Uterus (tissue), 3 donors: ENCODE measurements at regions not wholly inside any gene's neighbourhood (a gene's known extent, or its start where the extent isn't known, plus 50 kb on each side); places are given as distances from the start of the nearest gene placed in this dataset.

Experiments
- DNase-seq, 2 donors: peaks; one replicate each; pipeline ENCODE4 v3.0.0-alpha.2; 2019 to 2020
- H3K27ac ChIP-seq, 2 donors: fragments of 200-600 bp; sonication (generic); 1 replicate in 1 of 2; 2 replicates in 1 of 2; pipeline ENCODE4 v1.5.1; 2016 to 2018
- H3K27me3 ChIP-seq, 2 donors: fragments of 200-600 bp; sonication (generic); one replicate each; pipeline ENCODE4 v1.5.1; 2018 to 2019; ENCODE audit warnings: control low read depth in 1 of 2
- H3K36me3 ChIP-seq, 2 donors: fragments of 200-600 bp; sonication (generic); one replicate each; pipeline ENCODE4 v1.5.1; 2019; ENCODE audit warnings: control low read depth in 1 of 2
- H3K4me1 ChIP-seq, 2 donors: fragments of 200-600 bp; sonication (generic); one replicate each; pipeline ENCODE4 v1.5.1; 2018 to 2019; ENCODE audit warnings: control low read depth in 1 of 2
- H3K4me3 ChIP-seq, 2 donors: fragments of 200-600 bp; sonication (generic); 1 replicate in 1 of 2; 2 replicates in 1 of 2; pipeline ENCODE4 v1.5.1; 2018 to 2019; ENCODE audit warnings: mild to moderate bottlenecking in 1 of 2
- H3K9me3 ChIP-seq, 2 donors: fragments of 200-600 bp; sonication (generic); one replicate each; pipeline ENCODE4 v1.5.1; 2019; ENCODE audit warnings: control low read depth in 1 of 2
- POLR2A ChIP-seq, 2 donors: fragments of 450-650 bp; IDR thresholded peaks; one replicate each; pipeline ENCODE4 v1.6.1; 2016; ENCODE audit warnings: antibody characterized with exemption in 2 of 2, mild to moderate bottlenecking in 1 of 2, moderate library complexity in 1 of 2
- intact Hi-C: fragments of 100-400 bp; cut with DNase I; formaldehyde crosslinking; loops from one replicate; pipeline ENCODE4 v1.15.1; 2023; ENCODE audit warnings: low total_unique reads
- TF ChIP-seq, protein P1 (sequence below), 4 experiments: fragments of 200-600 bp in 2 of 4; fragments of 450-650 bp in 2 of 4; sonication (generic) in 2 of 4; IDR thresholded peaks; one replicate each; pipeline ENCODE4 v1.5.1; 2016 to 2019; ENCODE audit warnings: antibody characterized with exemption in 4 of 4, mild to moderate bottlenecking in 2 of 4, moderate library complexity in 1 of 4
- donor health status: DM: yes; HTN: yes; CAD: no.

GRCh38 chr5:10828241-10828640 is 67.2 kb upstream of the DAP start:
- H3K36me3 ChIP-seq: no peaks in the 10 kb centered on the region
- TF ChIP-seq POLR2A (IDR thresholded peaks at IDR 0.05): no peak
- TF ChIP-seq, protein P1, sequence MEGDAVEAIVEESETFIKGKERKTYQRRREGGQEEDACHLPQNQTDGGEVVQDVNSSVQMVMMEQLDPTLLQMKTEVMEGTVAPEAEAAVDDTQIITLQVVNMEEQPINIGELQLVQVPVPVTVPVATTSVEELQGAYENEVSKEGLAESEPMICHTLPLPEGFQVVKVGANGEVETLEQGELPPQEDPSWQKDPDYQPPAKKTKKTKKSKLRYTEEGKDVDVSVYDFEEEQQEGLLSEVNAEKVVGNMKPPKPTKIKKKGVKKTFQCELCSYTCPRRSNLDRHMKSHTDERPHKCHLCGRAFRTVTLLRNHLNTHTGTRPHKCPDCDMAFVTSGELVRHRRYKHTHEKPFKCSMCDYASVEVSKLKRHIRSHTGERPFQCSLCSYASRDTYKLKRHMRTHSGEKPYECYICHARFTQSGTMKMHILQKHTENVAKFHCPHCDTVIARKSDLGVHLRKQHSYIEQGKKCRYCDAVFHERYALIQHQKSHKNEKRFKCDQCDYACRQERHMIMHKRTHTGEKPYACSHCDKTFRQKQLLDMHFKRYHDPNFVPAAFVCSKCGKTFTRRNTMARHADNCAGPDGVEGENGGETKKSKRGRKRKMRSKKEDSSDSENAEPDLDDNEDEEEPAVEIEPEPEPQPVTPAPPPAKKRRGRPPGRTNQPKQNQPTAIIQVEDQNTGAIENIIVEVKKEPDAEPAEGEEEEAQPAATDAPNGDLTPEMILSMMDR (IDR thresholded peaks at IDR 0.05): no peak
- intact Hi-C loops: no loop called here
- no peaks in the 10 kb centered on the region for H3K27me3 ChIP-seq
- peak overlapping the region in 1 of 2 donors; percentile 42 for H3K27ac ChIP-seq
- H3K9me3 ChIP-seq: no peaks in the 10 kb centered on the region
- peaks cover 0 to 11% of the 10 kb centered on the region in 2 donors for H3K4me1 ChIP-seq
- DNase-seq: no peak
- H3K4me3 ChIP-seq: no peak overlapping the region

DNA sequence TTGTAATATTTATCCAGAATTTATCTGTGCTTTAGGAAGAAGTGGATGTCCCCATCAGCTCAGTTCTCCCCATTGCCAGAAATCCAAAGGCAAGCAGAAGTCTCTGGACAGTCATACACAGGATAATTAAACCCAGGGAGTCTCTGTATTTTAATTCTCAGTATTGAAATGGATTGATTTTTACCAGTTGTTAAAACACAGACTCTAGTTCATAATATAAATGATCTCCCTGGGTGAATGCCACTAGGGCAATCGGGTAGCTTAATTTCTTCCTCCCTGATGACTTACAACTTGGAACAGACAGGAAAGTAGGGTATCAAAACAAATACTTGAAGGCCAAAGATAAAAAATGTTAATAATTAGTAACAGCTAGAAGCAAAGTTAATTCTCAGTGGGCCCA is 66.5 kb upstream of the DAP start:
- H3K4me1 ChIP-seq: peaks cover 0 to 11% of the 10 kb centered on the region in 2 donors
- peak overlapping the region; percentile 17 to 42 for H3K27ac ChIP-seq
- no peak for DNase-seq
- H3K4me3 ChIP-seq: no peak overlapping the region
- no peaks in the 10 kb centered on the region for H3K9me3 ChIP-seq
- intact Hi-C loops: no loop called here
- H3K27me3 ChIP-seq: no peaks in the 10 kb centered on the region
- H3K36me3 ChIP-seq: no peaks in the 10 kb centered on the region
- no peak for TF ChIP-seq POLR2A (IDR thresholded peaks at IDR 0.05)
- TF ChIP-seq, protein P1 (IDR thresholded peaks at IDR 0.05): no peak

DNA sequence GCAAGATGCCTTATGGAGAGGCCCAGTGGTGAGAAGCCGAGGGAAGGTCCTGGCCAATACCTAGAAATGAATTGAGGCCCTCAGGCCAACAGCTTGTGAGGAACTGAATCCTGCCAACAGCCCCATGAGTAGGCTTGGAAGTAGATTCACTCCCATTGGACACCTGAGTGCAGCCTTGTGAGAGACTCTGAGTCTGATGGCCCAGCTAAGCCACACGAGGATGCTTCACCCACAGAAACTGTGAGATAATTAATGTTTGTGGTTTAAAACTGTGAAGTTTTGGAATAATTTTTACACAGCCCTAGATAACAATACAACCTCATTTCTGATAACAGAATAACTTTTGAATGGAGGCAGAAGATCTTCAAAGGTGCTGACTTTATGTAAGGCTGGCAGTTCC is 65.9 kb upstream of the DAP start:
- no peaks in the 10 kb centered on the region for H3K27me3 ChIP-seq
- H3K36me3 ChIP-seq: no peaks in the 10 kb centered on the region
- TF ChIP-seq POLR2A (IDR thresholded peaks at IDR 0.05): no peak
- TF ChIP-seq, protein P1 (IDR thresholded peaks at IDR 0.05): no peak
- peak overlapping the region in 1 of 2 donors; percentile 17 for H3K27ac ChIP-seq
- DNase-seq: no peak
- intact Hi-C loops: no loop called here
- H3K4me1 ChIP-seq: peaks cover 0 to 11% of the 10 kb centered on the region in 2 donors
- H3K9me3 ChIP-seq: no peaks in the 10 kb centered on the region
- H3K4me3 ChIP-seq: no peak overlapping the region

GRCh38 chr5:10825897-10826644 is 65.0 kb upstream of the DAP start:
- intact Hi-C loops: no loop called here
- H3K9me3 ChIP-seq: no peaks in the 10 kb centered on the region
- no peaks in the 10 kb centered on the region for H3K27me3 ChIP-seq
- no peak overlapping the region for H3K4me3 ChIP-seq
- H3K4me1 ChIP-seq: peaks cover 0 to 11% of the 10 kb centered on the region in 2 donors
- no peak for DNase-seq
- no peak overlapping the region for H3K27ac ChIP-seq
- no peaks in the 10 kb centered on the region for H3K36me3 ChIP-seq
- TF ChIP-seq POLR2A (IDR thresholded peaks at IDR 0.05): no peak
- TF ChIP-seq, protein P1 (IDR thresholded peaks at IDR 0.05): no peak

DNA sequence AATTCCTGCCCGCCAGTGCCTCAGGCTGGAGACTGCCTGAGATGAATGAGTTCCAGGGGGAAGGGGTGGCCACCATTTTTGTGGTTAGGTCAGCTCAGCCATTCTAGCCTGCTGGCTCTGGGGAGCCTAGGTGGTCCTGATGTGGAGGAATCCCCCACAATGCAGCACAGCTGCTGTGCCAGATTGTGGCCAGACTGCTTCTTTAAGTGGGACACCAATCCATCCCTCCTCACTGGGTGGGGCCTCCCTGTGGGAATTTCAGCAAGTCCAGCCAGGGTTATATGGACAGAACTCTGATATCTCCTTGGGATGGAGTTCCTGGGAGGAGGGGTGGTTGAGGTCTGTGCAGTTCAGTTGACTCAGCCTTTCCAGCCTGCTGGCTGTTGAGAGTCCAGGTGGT is 51.2 kb upstream of the DAP start:
- no peak for DNase-seq
- H3K36me3 ChIP-seq: no peaks in the 10 kb centered on the region
- no peaks in the 10 kb centered on the region for H3K9me3 ChIP-seq
- no peaks in the 10 kb centered on the region for H3K27me3 ChIP-seq
- no peak overlapping the region for H3K4me3 ChIP-seq
- no peak overlapping the region for H3K27ac ChIP-seq
- H3K4me1 ChIP-seq: no peaks in the 10 kb centered on the region
- no peak for TF ChIP-seq POLR2A (IDR thresholded peaks at IDR 0.05)
- TF ChIP-seq, protein P1 (IDR thresholded peaks at IDR 0.05): no peak
- intact Hi-C loops: no loop called here
